Activated naive CD4-positive, alpha-beta T cell treated with anti-CD3 and anti-CD28 coated beads for 36 hours (primary cell): ENCODE measurements at regions not wholly inside any gene's neighbourhood (a gene's known extent, or its start where the extent isn't known, plus 50 kb on each side); places are given as distances from the start of the nearest gene placed in this dataset.
"Not testable (repeated sequence)": the region's sequence is repeated elsewhere in the genome, so short reads cannot be mapped to it uniquely, and the experiment has no call there.

ENCODE experiments used
- CTCF ChIA-PET: fragments of 350-600 bp; sonication (Branson Sonifier 250); formaldehyde crosslinking; loops from one replicate; lab custom pipeline; 2021; ENCODE audit warnings: antibody characterized with exemption; lab: Charles Lee
- DNase-seq: peaks from one replicate; pipeline ENCODE4 v3.0.0-alpha.2; 2020
- H3K27ac Mint-ChIP-seq: one replicate; pipeline ENCODE4 v1.8.0; 2021; ENCODE audit warnings: mild to moderate bottlenecking, mixed read lengths
- H3K27me3 Mint-ChIP-seq: one replicate; pipeline ENCODE4 v1.8.0; 2021; ENCODE audit warnings: low read depth, mixed read lengths
- H3K36me3 Mint-ChIP-seq: one replicate; pipeline ENCODE4 v1.8.0; 2021; ENCODE audit warnings: low read depth, mixed read lengths
- H3K4me1 Mint-ChIP-seq: one replicate; pipeline ENCODE4 v1.8.0; 2021; ENCODE audit warnings: low read depth, mixed read lengths
- H3K4me3 Mint-ChIP-seq: one replicate; pipeline ENCODE4 v1.8.0; 2021; ENCODE audit warnings: mild to moderate bottlenecking, moderate library complexity, mixed read lengths
- H3K9me3 Mint-ChIP-seq: one replicate; pipeline ENCODE4 v1.8.0; 2021; ENCODE audit warnings: mixed read lengths
- intact Hi-C: fragments of 100-400 bp; cut with micrococcal nuclease; formaldehyde crosslinking; loops from one replicate; pipeline ENCODE4 v1.15.1; 2023

DNA sequence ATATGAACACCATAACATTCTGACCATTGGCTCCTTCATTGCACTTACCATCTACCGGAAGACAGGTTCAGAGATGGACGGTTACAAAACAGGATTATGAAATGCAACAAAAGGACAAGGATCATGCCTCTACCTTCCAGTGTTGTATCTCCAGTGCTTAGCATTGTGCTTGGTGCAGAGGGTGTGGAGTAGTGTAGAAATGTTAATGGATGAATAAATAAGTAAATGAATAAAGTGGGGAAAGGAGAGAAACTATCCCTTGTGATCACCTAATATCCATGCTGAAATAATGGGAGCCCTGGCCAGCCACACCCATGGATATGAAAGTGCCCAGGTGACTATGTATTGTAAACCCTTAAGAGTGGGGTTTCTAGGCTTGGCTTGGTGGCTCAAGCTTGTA, 344.8 kb upstream of the LMCD1 start:
- CTCF ChIA-PET, result no interaction called here
- intact Hi-C loops, result no loop called here
- H3K9me3 Mint-ChIP-seq, result no peaks in the 10 kb centered on the region
- no peaks in the 10 kb centered on the region for H3K36me3 Mint-ChIP-seq
- no peaks in the 10 kb centered on the region for H3K4me1 Mint-ChIP-seq
- H3K27me3 Mint-ChIP-seq, result peaks cover 6% of the 10 kb centered on the region
- no peak overlapping the region for H3K4me3 Mint-ChIP-seq
- no peak for DNase-seq
- H3K27ac Mint-ChIP-seq, result no peak overlapping the region

DNA sequence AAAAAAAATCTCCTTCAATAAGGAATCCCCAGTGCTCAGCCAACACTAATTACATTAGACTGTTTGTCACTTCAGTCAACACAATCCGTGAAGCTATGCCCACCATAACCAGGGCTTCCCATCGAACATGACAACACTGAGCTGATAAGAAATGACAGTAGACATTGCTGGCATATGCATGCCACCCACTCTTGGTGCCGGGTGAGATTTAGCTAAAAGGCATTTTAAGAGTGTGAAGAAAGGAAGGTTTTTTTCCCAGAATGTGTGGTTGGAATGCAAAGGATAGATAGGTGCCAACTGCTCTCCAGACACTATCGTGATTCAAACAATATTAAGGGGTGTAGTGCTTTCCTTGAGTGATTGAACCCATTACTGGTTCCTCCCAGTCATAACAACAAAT, 344.0 kb upstream of the LMCD1 start:
- Mint-ChIP-seq H3K36me3 (no peaks in the 10 kb centered on the region), H3K4me3 (no peak overlapping the region), H3K27me3 (peaks cover 6% of the 10 kb centered on the region), H3K9me3 (no peaks in the 10 kb centered on the region), H3K4me1 (no peaks in the 10 kb centered on the region), H3K27ac (no peak overlapping the region)
- CTCF ChIA-PET, result no interaction called here
- no peak for DNase-seq
- intact Hi-C loops, result no loop called here

- intact Hi-C loops, result no loop called here
- CTCF ChIA-PET, result no interaction called here
- H3K9me3 Mint-ChIP-seq, result peaks cover 1% of the 10 kb centered on the region
- peaks cover 3% of the 10 kb centered on the region for H3K27me3 Mint-ChIP-seq
- no peak overlapping the region for H3K4me3 Mint-ChIP-seq
- no peak for DNase-seq
- no peaks in the 10 kb centered on the region for H3K4me1 Mint-ChIP-seq
- H3K36me3 Mint-ChIP-seq, result no peaks in the 10 kb centered on the region
- H3K27ac Mint-ChIP-seq, result no peak overlapping the region
These were observed 337.5 kb upstream of the LMCD1 start for GRCh38 chr3:8164145-8164544.

DNA sequence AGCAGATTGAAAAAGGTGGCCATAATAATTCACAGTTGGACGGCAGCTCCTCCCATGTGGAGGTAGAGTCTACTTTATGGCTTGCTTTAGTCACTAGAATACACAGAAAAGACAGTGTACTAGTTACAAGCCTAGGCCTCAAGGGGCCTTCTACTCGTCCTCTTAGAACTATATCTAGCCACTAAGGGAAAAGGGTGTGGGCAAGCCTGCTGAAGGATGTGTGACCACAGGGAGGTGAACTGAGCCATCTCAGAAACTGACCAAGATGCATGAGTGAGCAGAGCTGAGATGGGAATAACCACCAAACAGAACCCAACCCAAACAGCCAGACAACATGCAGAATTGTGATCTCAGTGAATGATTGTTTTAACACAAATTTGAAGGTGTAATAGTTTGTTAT, 335.6 kb upstream of the LMCD1 start:
- Mint-ChIP-seq H3K27ac (no peak overlapping the region), H3K27me3 (no peaks in the 10 kb centered on the region), H3K36me3 (no peaks in the 10 kb centered on the region), H3K4me1 (no peaks in the 10 kb centered on the region), H3K9me3 (peaks cover 1% of the 10 kb centered on the region), H3K4me3 (no peak overlapping the region)
- DNase-seq, result no peak
- CTCF ChIA-PET, result no interaction called here
- intact Hi-C loops, result no loop called here

DNA sequence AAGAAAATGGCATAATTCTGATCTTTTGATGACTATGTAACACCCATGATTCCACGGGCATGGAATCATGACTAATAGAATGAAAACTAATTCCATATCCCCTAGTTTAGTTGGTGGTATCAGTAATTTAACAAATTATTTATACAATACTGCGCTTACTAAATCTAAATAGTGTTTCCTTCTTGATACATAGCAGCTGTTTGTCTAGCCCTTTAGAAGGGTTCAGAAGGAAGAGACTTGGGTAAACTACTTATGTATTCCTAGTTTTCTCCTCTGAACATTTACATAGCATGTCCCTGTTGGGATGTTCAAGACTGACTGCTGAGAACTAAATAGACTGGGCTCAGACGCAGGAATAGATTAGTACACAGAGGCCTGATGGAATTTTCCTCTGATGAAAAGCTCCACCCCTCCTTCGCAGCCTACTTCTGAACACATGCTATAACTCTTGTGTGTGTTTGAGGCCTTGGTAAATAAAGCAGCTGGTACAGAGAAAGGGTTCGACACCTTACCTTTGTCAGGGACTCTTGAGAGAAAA, 330.6 kb upstream of the LMCD1 start:
- H3K9me3 Mint-ChIP-seq, result peaks cover 1% of the 10 kb centered on the region
- no peaks in the 10 kb centered on the region for H3K36me3 Mint-ChIP-seq
- no peak overlapping the region for H3K4me3 Mint-ChIP-seq
- H3K4me1 Mint-ChIP-seq, result no peaks in the 10 kb centered on the region
- H3K27me3 Mint-ChIP-seq, result peaks cover 1% of the 10 kb centered on the region
- no peak for DNase-seq
- H3K27ac Mint-ChIP-seq, result no peak overlapping the region
- intact Hi-C loops, result no loop called here
- CTCF ChIA-PET, result no interaction called here

- intact Hi-C loops, result no loop called here
- no peaks in the 10 kb centered on the region for H3K9me3 Mint-ChIP-seq
- no peak overlapping the region for H3K4me3 Mint-ChIP-seq
- H3K4me1 Mint-ChIP-seq, result no peaks in the 10 kb centered on the region
- peaks cover 7% of the 10 kb centered on the region for H3K27me3 Mint-ChIP-seq
- H3K27ac Mint-ChIP-seq, result no peak overlapping the region
- CTCF ChIA-PET, result no interaction called here
- no peaks in the 10 kb centered on the region for H3K36me3 Mint-ChIP-seq
- no peak for DNase-seq
These were observed 327.7 kb upstream of the LMCD1 start for GRCh38 chr3:8173892-8174291.

- intact Hi-C loops, CTCF ChIA-PET, H3K4me1 Mint-ChIP-seq: not testable (repeated sequence)
These were observed 324.7 kb upstream of the LMCD1 start for GRCh38 chr3:8176759-8177483.

GRCh38 chr3:8178516-8178915, 323.1 kb upstream of the LMCD1 start:
- H3K4me3 Mint-ChIP-seq, H3K9me3 Mint-ChIP-seq, CTCF ChIA-PET, H3K27ac Mint-ChIP-seq, H3K27me3 Mint-ChIP-seq, DNase-seq, H3K4me1 Mint-ChIP-seq, H3K36me3 Mint-ChIP-seq, intact Hi-C loops: not testable (repeated sequence)

More at GRCh38 chr3:8176759-8177483, 324.7 kb upstream of the LMCD1 start:
- not testable (repeated sequence) for H3K36me3 Mint-ChIP-seq, H3K27ac Mint-ChIP-seq, H3K4me3 Mint-ChIP-seq, H3K9me3 Mint-ChIP-seq, H3K27me3 Mint-ChIP-seq, DNase-seq

GRCh38 chr3:8182904-8183303, 318.7 kb upstream of the LMCD1 start:
- no peak overlapping the region for H3K4me3 Mint-ChIP-seq
- intact Hi-C loops, result no loop called here
- no peaks in the 10 kb centered on the region for H3K36me3 Mint-ChIP-seq
- H3K9me3 Mint-ChIP-seq, result no peaks in the 10 kb centered on the region
- no peaks in the 10 kb centered on the region for H3K4me1 Mint-ChIP-seq
- DNase-seq, result no peak
- peaks cover 5% of the 10 kb centered on the region for H3K27me3 Mint-ChIP-seq
- no peak overlapping the region for H3K27ac Mint-ChIP-seq
- CTCF ChIA-PET, result no interaction called here

GRCh38 chr3:8183627-8184026, 318.0 kb upstream of the LMCD1 start:
- Mint-ChIP-seq H3K36me3 (no peaks in the 10 kb centered on the region), H3K27ac (no peak overlapping the region), H3K4me1 (no peaks in the 10 kb centered on the region), H3K9me3 (no peaks in the 10 kb centered on the region), H3K27me3 (peaks cover 2% of the 10 kb centered on the region), H3K4me3 (no peak overlapping the region)
- intact Hi-C loops, result no loop called here
- CTCF ChIA-PET, result no interaction called here
- no peak for DNase-seq

DNA sequence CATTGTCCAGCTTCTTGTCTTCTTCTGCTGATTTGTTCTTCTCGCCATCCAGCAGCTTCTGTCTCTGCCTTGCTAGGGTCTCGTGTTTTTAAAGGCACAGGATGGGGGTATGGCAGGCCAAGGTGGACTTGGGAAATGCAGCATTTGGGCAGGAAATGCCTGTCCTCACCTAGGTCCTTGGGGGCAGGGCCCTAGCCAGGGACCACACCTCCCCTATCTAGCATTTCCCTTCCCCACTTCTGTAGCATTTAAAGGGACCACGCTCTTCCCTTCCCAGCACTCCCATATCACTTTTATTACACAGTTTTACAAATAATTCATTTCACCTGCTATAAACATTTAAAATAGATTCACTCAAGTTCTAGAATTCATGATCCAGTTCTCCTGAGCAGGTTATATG, 315.4 kb upstream of the LMCD1 start:
- Mint-ChIP-seq H3K36me3 (no peaks in the 10 kb centered on the region), H3K4me1 (no peaks in the 10 kb centered on the region), H3K9me3 (peaks cover 7% of the 10 kb centered on the region), H3K27me3 (peaks cover 2% of the 10 kb centered on the region), H3K4me3 (no peak overlapping the region), H3K27ac (no peak overlapping the region)
- intact Hi-C loops, result no loop called here
- CTCF ChIA-PET, result no interaction called here
- no peak for DNase-seq

DNA sequence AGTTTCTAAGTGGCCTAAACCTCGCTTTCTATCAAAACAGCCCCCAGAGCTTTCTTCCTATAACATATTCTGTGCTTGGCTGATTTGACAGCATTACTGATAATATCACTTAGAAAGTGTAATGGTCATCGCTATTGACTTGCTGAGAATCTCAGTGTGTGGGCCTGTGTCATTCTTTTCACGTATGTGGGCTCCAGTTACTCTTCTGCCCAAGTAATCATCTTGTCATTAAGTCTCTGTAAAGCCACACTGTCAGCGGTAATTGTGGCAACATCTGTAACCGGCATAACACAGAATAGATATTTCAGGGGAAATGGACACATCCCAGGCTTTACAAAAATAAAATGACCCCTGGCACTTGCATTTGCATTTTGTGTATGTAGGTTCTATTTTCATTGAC, 313.6 kb upstream of the LMCD1 start:
- Mint-ChIP-seq H3K36me3 (no peaks in the 10 kb centered on the region), H3K27me3 (peaks cover 3% of the 10 kb centered on the region), H3K4me1 (no peaks in the 10 kb centered on the region), H3K9me3 (peaks cover 12% of the 10 kb centered on the region), H3K4me3 (no peak overlapping the region), H3K27ac (no peak overlapping the region)
- no peak for DNase-seq
- intact Hi-C loops, result no loop called here
- CTCF ChIA-PET, result no interaction called here

DNA sequence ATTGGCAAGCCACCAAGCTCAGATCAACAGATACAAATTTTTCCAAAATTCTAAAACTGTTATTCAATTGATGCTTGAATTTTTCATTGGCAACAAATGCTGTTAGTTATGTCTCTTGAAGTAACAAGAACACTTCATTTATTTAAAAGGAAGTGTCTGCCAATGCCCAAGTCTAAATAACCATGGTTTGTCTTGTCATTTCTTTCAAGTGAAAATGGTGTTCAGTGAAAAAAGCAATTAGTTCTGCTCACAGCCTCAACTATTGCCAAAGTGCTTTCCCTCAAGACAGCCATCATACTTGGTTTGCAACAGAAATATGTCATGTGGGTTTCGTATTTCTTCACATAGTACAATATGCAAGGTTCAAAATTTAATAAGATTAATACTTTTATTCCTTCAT, 312.6 kb upstream of the LMCD1 start:
- CTCF ChIA-PET, result no interaction called here
- Mint-ChIP-seq H3K4me3 (no peak overlapping the region), H3K27me3 (peaks cover 3% of the 10 kb centered on the region), H3K27ac (no peak overlapping the region), H3K36me3 (no peaks in the 10 kb centered on the region), H3K9me3 (peaks cover 12% of the 10 kb centered on the region), H3K4me1 (no peaks in the 10 kb centered on the region)
- no peak for DNase-seq
- intact Hi-C loops, result no loop called here
